ENCODE measurements at regions not wholly inside any gene's neighbourhood (a gene's known extent, or its start where the extent isn't known, plus 50 kb on each side); places are given as distances from the start of the nearest gene placed in this dataset.

- Histone ChIP-seq H3K9me3 (ENCODE audit: low read depth) (peaks cover 8% of the 10 kb centered on the region), H3K4me3 (no peak overlapping the region), H3K36me3 (no peaks in the 10 kb centered on the region), H3K4me1 (ENCODE audit: low read depth) (no peaks in the 10 kb centered on the region), H3K27me3 (no peaks in the 10 kb centered on the region), H3K27ac (no peak overlapping the region)
- TF ChIP-seq CTCF (IDR thresholded peaks at IDR 0.05; ENCODE audit: low read depth, low read length): no peak
- peak in 1 of 2 donors; percentile 9 for DNase-seq (ENCODE audit: low read depth in 1 of 2, low spot score in 1 of 2)
Observed at GRCh38 chr17:26792486-26792885, 501.4 kb upstream of the WSB1 start.

GRCh38 chr17:26807024-26807423, 486.9 kb upstream of the WSB1 start:
- no peak for TF ChIP-seq CTCF (IDR thresholded peaks at IDR 0.05; ENCODE audit: low read depth, low read length)
- no peak overlapping the region for H3K4me3 ChIP-seq

GRCh38 chr17:26809033-26809432, 484.9 kb upstream of the WSB1 start:
- Histone ChIP-seq H3K4me1 (ENCODE audit: low read depth) (no peaks in the 10 kb centered on the region), H3K36me3 (no peaks in the 10 kb centered on the region), H3K27ac (no peak overlapping the region), H3K4me3 (no peak overlapping the region), H3K27me3 (no peaks in the 10 kb centered on the region), H3K9me3 (ENCODE audit: low read depth) (peaks cover 5% of the 10 kb centered on the region)
- no peak for TF ChIP-seq CTCF (IDR thresholded peaks at IDR 0.05; ENCODE audit: low read depth, low read length)
- DNase-seq (ENCODE audit: low read depth in 1 of 2, low spot score in 1 of 2): no peak

More at GRCh38 chr17:26807024-26807423, 486.9 kb upstream of the WSB1 start:
- Histone ChIP-seq H3K4me1 (ENCODE audit: low read depth) (no peaks in the 10 kb centered on the region), H3K27ac (no peak overlapping the region), H3K9me3 (ENCODE audit: low read depth) (peaks cover 5% of the 10 kb centered on the region), H3K36me3 (no peaks in the 10 kb centered on the region), H3K27me3 (no peaks in the 10 kb centered on the region)
- no peak for DNase-seq (ENCODE audit: low read depth in 1 of 2, low spot score in 1 of 2)

GRCh38 chr17:26818736-26819135, 475.2 kb upstream of the WSB1 start:
- no peaks in the 10 kb centered on the region for H3K27me3 ChIP-seq
- no peaks in the 10 kb centered on the region for H3K4me1 ChIP-seq (ENCODE audit: low read depth)
- peaks cover 8% of the 10 kb centered on the region for H3K9me3 ChIP-seq (ENCODE audit: low read depth)
- no peaks in the 10 kb centered on the region for H3K36me3 ChIP-seq
- H3K4me3 ChIP-seq: no peak overlapping the region
- peak in 1 of 2 donors; percentile 6 for DNase-seq (ENCODE audit: low read depth in 1 of 2, low spot score in 1 of 2)
- TF ChIP-seq CTCF (IDR thresholded peaks at IDR 0.05; ENCODE audit: low read depth, low read length): no peak
- H3K27ac ChIP-seq: no peak overlapping the region

All from cardiac muscle cell (in vitro differentiated cells and primary cell).